PC-9 (cell line): ENCODE measurements at regions not wholly inside any gene's neighbourhood (a gene's known extent, or its start where the extent isn't known, plus 50 kb on each side); places are given as distances from the start of the nearest gene placed in this dataset.
A peak's percentile ranks its signal among the peaks of the same experiment; 100 is the strongest.

ENCODE experiments used
- BruUV-seq: library from RNA; stranded (reverse); fragments of 400-500 nt; replicated peaks from 2 replicates; lab custom pipeline; 2021; lab: Mats Ljungman, UMichigan
- CTCF ChIA-PET: fragments of 300-600 bp; sonication (Branson Sonifier 250); formaldehyde crosslinking; loops from one replicate; lab custom pipeline; 2022; ENCODE audit warnings: antibody characterized with exemption; lab: Charles Lee
- POLR2A ChIA-PET: fragments of 300-600 bp; sonication (Branson Sonifier 250); formaldehyde crosslinking; loops from one replicate; lab custom pipeline; 2022; ENCODE audit warnings: antibody characterized with exemption; ENCODE audit not compliant: unreplicated experiment; lab: Charles Lee
- DNase-seq, 2 experiments: peaks; one replicate each; pipeline versions ENCODE4 v3.0.0 to v3.0.0-alpha.2; 2015 to 2022; ENCODE audit warnings: mixed read lengths in 1 of 2
- H2AFZ ChIP-seq: fragments of 200-600 bp; sonication (generic); 2 replicates; pipeline ENCODE4 v1.8.1; 2017; ENCODE audit warnings: antibody characterized with exemption
- H3F3A ChIP-seq: fragments of 200-600 bp; sonication (generic); 2 replicates; pipeline ENCODE4 v1.8.1; 2017; ENCODE audit warnings: antibody characterized with exemption, mild to moderate bottlenecking, low read depth; ENCODE audit not compliant: insufficient read depth
- H3K27ac ChIP-seq: fragments of 200-600 bp; sonication (generic); 2 replicates; pipeline ENCODE4 v1.6.1; 2016; ENCODE audit warnings: mixed run types
- H3K27me3 ChIP-seq: fragments of 200-600 bp; sonication (generic); 2 replicates; pipeline ENCODE4 v1.6.1; 2016; ENCODE audit warnings: low read depth, mixed run types; ENCODE audit not compliant: insufficient read depth
- H3K36me3 ChIP-seq: fragments of 200-600 bp; sonication (generic); 2 replicates; pipeline ENCODE4 v1.6.1; 2016; ENCODE audit warnings: low read depth, mixed run types
- H3K4me1 ChIP-seq: fragments of 200-600 bp; sonication (generic); replicated peaks from 2 replicates; pipeline ENCODE4 v1.6.1; 2016; ENCODE audit warnings: mixed run types; ENCODE audit not compliant: insufficient read depth
- H3K4me2 ChIP-seq: fragments of 200-600 bp; sonication (generic); 2 replicates; pipeline ENCODE4 v1.6.1; 2017; ENCODE audit warnings: mixed run types
- H3K4me3 ChIP-seq: fragments of 200-600 bp; sonication (generic); 2 replicates; pipeline ENCODE4 v1.6.1; 2016; ENCODE audit warnings: mixed run types
- H3K79me2 ChIP-seq: fragments of 200-600 bp; sonication (generic); 2 replicates; pipeline ENCODE4 v1.6.1; 2017; ENCODE audit warnings: low read depth, mixed run types
- H3K9me2 ChIP-seq: fragments of 200-600 bp; sonication (generic); 2 replicates; pipeline ENCODE4 v1.8.1; 2017; ENCODE audit warnings: mild to moderate bottlenecking; ENCODE audit not compliant: insufficient read depth
- H3K9me3 ChIP-seq: fragments of 200-600 bp; sonication (generic); 2 replicates; pipeline ENCODE4 v1.8.1; 2016; ENCODE audit warnings: low read depth; ENCODE audit not compliant: insufficient read depth
- H4K20me1 ChIP-seq: fragments of 200-600 bp; sonication (generic); 2 replicates; pipeline ENCODE4 v1.8.1; 2017; ENCODE audit not compliant: insufficient read depth
- CTCF ChIP-seq: fragments of 200-600 bp; sonication (generic); conservative IDR thresholded peaks from 2 replicates; pipeline ENCODE4 v1.6.1; 2017; ENCODE audit warnings: mixed run types, antibody characterized with exemption, mild to moderate bottlenecking, moderate library complexity
- EZH2 ChIP-seq: fragments of 200-600 bp; sonication (generic); IDR thresholded peaks from 2 replicates; pipeline ENCODE4 v1.8.0; 2017; ENCODE audit warnings: antibody characterized with exemption, low read depth
- intact Hi-C: fragments of 100-400 bp; cut with micrococcal nuclease; formaldehyde crosslinking; loops from one replicate; pipeline ENCODE4 v1.10.0; 2022; ENCODE audit not compliant: unreplicated experiment

GRCh38 chr14:84399296-84399910 lies 1130.5 kb upstream of the FLRT2 start:
- CTCF ChIA-PET = no interaction called here
- Histone ChIP-seq H2AFZ (no peak overlapping the region), H3K4me2 (no peak overlapping the region), H3K79me2 (no peaks in the 10 kb centered on the region), H3K27ac (no peak overlapping the region), H3F3A (peaks cover 4% of the 10 kb centered on the region; the same call in 1 of the 2 replicates), H3K9me2 (no peaks in the 10 kb centered on the region), H3K4me1 (peaks cover 20% of the 10 kb centered on the region), H3K27me3 (no peaks in the 10 kb centered on the region), H3K4me3 (no peak overlapping the region), H4K20me1 (no peaks in the 10 kb centered on the region), H3K36me3 (no peaks in the 10 kb centered on the region), H3K9me3 (no peaks in the 10 kb centered on the region)
- POLR2A ChIA-PET = no interaction called here
- BruUV-seq = no TSS peak
- intact Hi-C loops = no loop called here
- TF ChIP-seq EZH2 = no peak
- TF ChIP-seq CTCF = no peak
- DNase-seq = no peak

- CTCF ChIA-PET = no interaction called here
- Histone ChIP-seq H3K27me3 (no peaks in the 10 kb centered on the region), H3K4me3 (no peak overlapping the region), H3K4me2 (no peak overlapping the region), H4K20me1 (no peaks in the 10 kb centered on the region), H3K27ac (no peak overlapping the region), H3F3A (peaks cover 4% of the 10 kb centered on the region; the same call in 1 of the 2 replicates), H3K79me2 (no peaks in the 10 kb centered on the region), H3K9me2 (no peaks in the 10 kb centered on the region), H3K36me3 (no peaks in the 10 kb centered on the region), H3K9me3 (no peaks in the 10 kb centered on the region), H3K4me1 (peaks cover 20% of the 10 kb centered on the region), H2AFZ (no peak overlapping the region)
- no TSS peak for BruUV-seq
- no peak for DNase-seq
- TF ChIP-seq CTCF (no peak), EZH2 (no peak)
- POLR2A ChIA-PET = no interaction called here
- intact Hi-C loops = no loop called here
Observed at GRCh38 chr14:84401631-84402030, 1128.3 kb upstream of the FLRT2 start.

- Histone ChIP-seq H3K79me2 (no peaks in the 10 kb centered on the region), H3K4me1 (peaks cover 20% of the 10 kb centered on the region), H4K20me1 (no peaks in the 10 kb centered on the region), H3F3A (peaks cover 4% of the 10 kb centered on the region; the same call in 1 of the 2 replicates), H3K4me3 (no peak overlapping the region), H3K9me3 (no peaks in the 10 kb centered on the region), H3K27ac (peak overlapping the region; percentile 47), H3K9me2 (no peaks in the 10 kb centered on the region), H3K36me3 (no peaks in the 10 kb centered on the region), H3K27me3 (no peaks in the 10 kb centered on the region), H2AFZ (no peak overlapping the region), H3K4me2 (peak overlapping the region; percentile 34; the same call in 1 of the 2 replicates)
- no TSS peak for BruUV-seq
- DNase-seq = peak; percentile 25 to 87
- POLR2A ChIA-PET = no interaction called here
- CTCF ChIA-PET = no interaction called here
- TF ChIP-seq CTCF (no peak), EZH2 (no peak)
- intact Hi-C loops = no loop called here
Observed at GRCh38 chr14:84403585-84403984, 1126.4 kb upstream of the FLRT2 start.
